Fibroblast of villous mesenchyme (primary cell): ENCODE measurements at regions not wholly inside any gene's neighbourhood (a gene's known extent, or its start where the extent isn't known, plus 50 kb on each side); places are given as distances from the start of the nearest gene placed in this dataset.
"Not testable (repeated sequence)": the region's sequence is repeated elsewhere in the genome, so short reads cannot be mapped to it uniquely, and the experiment has no call there.

Source experiments
- DNase-seq: peaks from one replicate; pipeline ENCODE4 v3.0.0-alpha.2; 2010; ENCODE audit warnings: low read depth
- H3K4me3 ChIP-seq: 2 replicates; pipeline ENCODE4 v1.5.1; 2011; ENCODE audit warnings: low read depth, mild to moderate bottlenecking, low read length
- TF ChIP-seq, protein P1 (sequence below): IDR thresholded peaks from 2 replicates; pipeline ENCODE4 v1.5.1; 2012; ENCODE audit warnings: low read depth, mild to moderate bottlenecking, low read length; ENCODE audit not compliant: insufficient read depth

GRCh38 chr6:92979281-92979680 is 440.1 kb downstream of the EPHA7 start:
- no peak overlapping the region for H3K4me3 ChIP-seq
- TF ChIP-seq, protein P1, sequence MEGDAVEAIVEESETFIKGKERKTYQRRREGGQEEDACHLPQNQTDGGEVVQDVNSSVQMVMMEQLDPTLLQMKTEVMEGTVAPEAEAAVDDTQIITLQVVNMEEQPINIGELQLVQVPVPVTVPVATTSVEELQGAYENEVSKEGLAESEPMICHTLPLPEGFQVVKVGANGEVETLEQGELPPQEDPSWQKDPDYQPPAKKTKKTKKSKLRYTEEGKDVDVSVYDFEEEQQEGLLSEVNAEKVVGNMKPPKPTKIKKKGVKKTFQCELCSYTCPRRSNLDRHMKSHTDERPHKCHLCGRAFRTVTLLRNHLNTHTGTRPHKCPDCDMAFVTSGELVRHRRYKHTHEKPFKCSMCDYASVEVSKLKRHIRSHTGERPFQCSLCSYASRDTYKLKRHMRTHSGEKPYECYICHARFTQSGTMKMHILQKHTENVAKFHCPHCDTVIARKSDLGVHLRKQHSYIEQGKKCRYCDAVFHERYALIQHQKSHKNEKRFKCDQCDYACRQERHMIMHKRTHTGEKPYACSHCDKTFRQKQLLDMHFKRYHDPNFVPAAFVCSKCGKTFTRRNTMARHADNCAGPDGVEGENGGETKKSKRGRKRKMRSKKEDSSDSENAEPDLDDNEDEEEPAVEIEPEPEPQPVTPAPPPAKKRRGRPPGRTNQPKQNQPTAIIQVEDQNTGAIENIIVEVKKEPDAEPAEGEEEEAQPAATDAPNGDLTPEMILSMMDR = no peak
- DNase-seq = no peak

DNA sequence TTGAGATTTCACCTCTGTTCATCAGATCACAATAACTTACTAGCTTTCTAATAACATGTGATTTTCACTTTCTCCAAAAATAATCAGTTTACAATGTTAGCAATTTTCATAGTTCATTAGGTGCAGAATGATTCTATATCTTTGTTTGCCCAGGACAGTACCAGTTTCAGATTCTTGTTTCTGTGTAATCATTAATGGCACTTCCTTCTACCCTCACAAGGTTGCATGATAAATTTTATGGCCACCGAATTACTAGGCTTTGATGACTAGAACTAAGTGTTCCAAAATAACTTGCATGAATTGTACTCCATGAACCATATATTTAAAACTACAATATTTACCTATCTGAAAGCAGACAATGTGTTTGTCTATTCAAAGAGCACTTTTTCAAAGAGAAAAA is 442.3 kb downstream of the EPHA7 start:
- no peak overlapping the region for H3K4me3 ChIP-seq
- TF ChIP-seq, protein P1 = no peak
- no peak for DNase-seq

DNA sequence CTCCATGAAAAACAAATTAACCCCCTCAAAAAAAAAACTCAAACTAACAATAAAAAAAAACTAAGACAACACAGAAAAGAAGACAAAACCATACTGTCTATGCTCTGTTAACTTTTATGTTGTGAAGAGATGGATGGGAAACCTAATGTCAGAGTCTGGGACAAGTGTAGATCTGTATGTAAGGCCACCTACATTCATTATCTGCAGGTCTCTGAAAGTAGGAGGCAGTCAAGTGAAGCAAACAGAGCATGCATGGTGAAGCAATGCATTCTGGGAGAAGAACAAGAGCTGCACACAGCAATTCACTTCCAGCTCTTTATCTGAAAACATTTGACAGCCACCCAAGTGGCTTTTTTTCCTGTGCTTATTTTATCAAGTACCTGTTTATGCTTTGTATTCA is 452.0 kb downstream of the EPHA7 start:
- no peak for DNase-seq

DNA sequence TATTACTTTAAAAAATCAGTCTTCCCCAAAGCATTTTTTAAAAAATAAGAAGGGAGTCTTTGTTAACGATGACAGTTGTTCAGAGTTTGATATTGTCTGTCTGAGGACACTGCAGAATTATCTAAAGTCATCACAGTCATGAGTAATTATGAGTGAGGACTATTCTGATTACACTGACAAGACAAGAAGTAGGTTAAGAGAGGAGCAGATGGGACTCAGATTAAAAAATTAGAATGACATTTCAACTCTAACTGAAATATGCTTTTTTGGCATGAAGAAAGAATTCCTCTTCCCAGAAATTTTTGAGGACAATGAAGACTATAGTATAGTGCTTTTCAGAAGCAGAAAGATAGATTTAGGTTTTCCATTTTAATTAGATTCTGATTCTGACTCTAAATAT is 456.5 kb downstream of the EPHA7 start:
- no peak for DNase-seq
- no peak overlapping the region for H3K4me3 ChIP-seq
- TF ChIP-seq, protein P1 = no peak

More for the DNA sequence above, 452.0 kb downstream of the EPHA7 start:
- TF ChIP-seq, protein P1 = no peak
- no peak overlapping the region for H3K4me3 ChIP-seq

- not testable (repeated sequence) for H3K4me3 ChIP-seq, DNase-seq
Measured at GRCh38 chr6:92952111-92952510, 467.2 kb downstream of the EPHA7 start.

DNA sequence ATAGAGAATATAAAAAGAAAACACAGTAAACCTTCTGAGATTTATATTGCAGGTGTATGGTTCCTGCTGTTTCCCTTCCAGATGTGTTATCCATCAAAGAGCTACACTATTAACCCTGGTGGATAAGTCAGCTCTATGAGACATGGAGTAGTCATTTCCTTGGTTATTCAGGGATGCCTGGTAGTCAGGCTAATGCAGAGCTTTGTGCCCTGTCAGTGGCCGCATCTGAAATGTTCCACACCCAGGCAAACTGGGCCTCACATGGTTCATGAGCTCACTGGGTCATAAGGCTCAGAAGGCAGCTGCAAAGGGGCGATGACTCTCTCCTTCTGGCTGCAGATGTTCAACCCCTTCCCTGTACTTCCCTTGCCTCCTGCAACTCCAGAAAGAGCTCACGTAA is 473.6 kb downstream of the EPHA7 start:
- TF ChIP-seq, protein P1 = no peak
- H3K4me3 ChIP-seq = no peak overlapping the region
- peak; percentile 4 for DNase-seq

DNA sequence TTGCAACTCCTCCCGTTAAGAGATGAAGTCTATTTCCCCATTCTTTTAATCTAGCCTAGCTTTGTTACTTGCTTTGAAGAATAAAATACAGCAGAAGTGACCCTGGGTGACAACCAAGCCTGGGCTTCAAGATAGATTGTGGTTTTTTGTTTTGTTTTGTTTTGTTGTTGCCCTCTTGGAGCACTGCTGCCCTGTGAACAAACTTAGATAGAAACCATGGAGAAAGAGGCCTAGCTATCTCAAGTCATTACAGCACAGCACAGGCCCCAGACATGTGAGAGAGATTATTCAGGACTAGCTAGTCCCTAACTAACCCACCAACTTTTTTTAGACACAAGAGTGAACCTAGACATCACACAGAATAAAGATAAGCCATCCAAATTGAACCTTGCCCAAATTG is 475.2 kb downstream of the EPHA7 start:
- no peak overlapping the region for H3K4me3 ChIP-seq
- peak; percentile 9 for DNase-seq
- TF ChIP-seq, protein P1 = no peak
